Body of pancreas (tissue), 4 donors: ENCODE measurements at regions not wholly inside any gene's neighbourhood (a gene's known extent, or its start where the extent isn't known, plus 50 kb on each side); places are given as distances from the start of the nearest gene placed in this dataset.

Experiments
- ATAC-seq: fragments of 150-250 bp; one replicate; pipeline ENCODE4 v1.9.1; 2016
- DNase-seq, 4 donors: peaks; one replicate each; pipeline ENCODE4 v3.0.0-alpha.2; 2019
- H3K27ac ChIP-seq, 4 donors: fragments of 200-600 bp; sonication (generic); 1 replicate in 3 of 4; 2 replicates in 1 of 4; pipeline versions ENCODE4 v1.5.1 to v1.6.1; 2016 to 2019; ENCODE audit warnings: mild to moderate bottlenecking in 1 of 4, mixed read lengths in 1 of 4, moderate library complexity in 1 of 4
- H3K27me3 ChIP-seq, 2 donors: fragments of 200-600 bp; sonication (generic); one replicate each; pipeline ENCODE4 v1.6.0; 2016; ENCODE audit warnings: mild to moderate bottlenecking in 1 of 2
- H3K36me3 ChIP-seq, 2 donors: fragments of 200-600 bp; sonication (generic); replicated peaks in 1 of 2; 2 replicates each; pipeline ENCODE4 v1.5.1; 2016; ENCODE audit warnings: low read depth in 2 of 2; ENCODE audit not compliant: insufficient read depth in 1 of 2
- H3K4me1 ChIP-seq: fragments of 200-600 bp; sonication (generic); one replicate; pipeline ENCODE4 v1.6.0; 2016
- H3K4me3 ChIP-seq, 2 donors: fragments of 200-600 bp; sonication (generic); 1 replicate in 1 of 2; 2 replicates in 1 of 2; pipeline ENCODE4 v1.5.1; 2016 to 2019
- H3K9me3 ChIP-seq, 3 donors: fragments of 200-600 bp; sonication (generic); 1 replicate in 2 of 3; 2 replicates in 1 of 3; pipeline ENCODE4 v1.5.1; 2016
- CTCF ChIP-seq, 7 experiments: fragments of 450-650 bp in 4 of 7; fragments of 200-600 bp in 3 of 7; sonication (generic) in 3 of 7; IDR thresholded peaks; one replicate each; pipeline ENCODE4 v1.5.1; 2016 to 2019; ENCODE audit warnings: antibody characterized with exemption in 7 of 7
- POLR2A ChIP-seq, 3 donors: fragments of 450-650 bp; IDR thresholded peaks; one replicate each; pipeline ENCODE4 v1.6.1; 2016; ENCODE audit warnings: antibody characterized with exemption in 3 of 3, mild to moderate bottlenecking in 2 of 3
- WGBS, 2 donors: methylation state at CpG; one replicate each; pipeline ENCODE4 v1.1.5; 2017; 5-methylcytosine and 5-hydroxymethylcytosine counted together
- intact Hi-C: fragments of 100-400 bp; cut with DNase I; formaldehyde crosslinking; loops from one replicate; pipeline ENCODE4 v1.15.1; 2023

DNA sequence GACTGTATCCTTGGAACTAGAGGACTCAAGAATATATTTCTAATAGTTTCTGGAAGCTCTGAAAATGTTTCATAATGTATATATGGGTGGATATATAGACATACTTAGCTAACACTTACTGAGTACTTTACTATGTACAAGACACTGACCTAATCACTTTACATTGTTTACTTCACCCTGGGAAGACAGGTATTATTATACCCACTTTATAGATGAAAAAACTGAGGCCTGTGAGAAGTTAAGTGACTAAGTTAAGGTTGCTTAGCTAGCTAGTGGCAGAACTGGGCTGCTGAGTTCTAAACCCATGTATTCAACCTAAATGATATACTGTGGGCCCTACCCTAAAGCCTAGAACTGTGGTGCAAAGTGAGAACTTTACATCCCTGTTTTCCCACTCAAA lies 79.1 kb upstream of the SSTR1 start:
- TF ChIP-seq POLR2A (IDR thresholded peaks at IDR 0.05) = no peak
- no peak for TF ChIP-seq CTCF (IDR thresholded peaks at IDR 0.05)
- peaks cover 13% of the 10 kb centered on the region for H3K4me1 ChIP-seq
- no peak overlapping the region for H3K27ac ChIP-seq
- intact Hi-C loops = no loop called here
- no peaks in the 10 kb centered on the region for H3K27me3 ChIP-seq
- H3K9me3 ChIP-seq = no peaks in the 10 kb centered on the region
- H3K4me3 ChIP-seq = no peak overlapping the region
- H3K36me3 ChIP-seq = no peaks in the 10 kb centered on the region
- no peak for ATAC-seq
- no peak for DNase-seq

DNA sequence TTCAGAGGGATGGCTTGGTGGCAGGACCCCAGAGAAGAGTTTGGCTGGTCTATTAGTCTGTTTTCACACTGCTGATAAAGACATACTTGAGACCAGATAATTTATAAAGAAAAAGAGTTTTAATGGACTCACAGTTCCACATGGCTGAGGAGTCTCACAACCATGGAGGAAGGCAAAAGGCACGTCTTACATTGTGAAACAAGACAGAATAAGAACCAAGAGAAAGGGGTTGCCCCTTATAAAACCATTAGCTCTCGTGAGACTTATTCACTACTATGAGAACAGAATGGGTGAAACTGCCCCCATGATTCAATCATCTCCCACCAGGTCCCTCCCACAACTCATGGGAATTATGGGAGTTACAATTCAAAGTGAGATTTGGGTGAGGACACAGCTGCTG lies 78.5 kb upstream of the SSTR1 start:
- Histone ChIP-seq H3K4me3 (no peak overlapping the region), H3K27me3 (no peaks in the 10 kb centered on the region), H3K9me3 (no peaks in the 10 kb centered on the region), H3K27ac (no peak overlapping the region), H3K4me1 (peaks cover 13% of the 10 kb centered on the region), H3K36me3 (no peaks in the 10 kb centered on the region)
- ATAC-seq (no peak), DNase-seq (no peak)
- 69 to 70% methylated on average over 2 of the region's 2 CpGs for WGBS, 2 donors
- intact Hi-C loops = no loop called here
- TF ChIP-seq POLR2A (IDR thresholded peaks at IDR 0.05) = no peak
- no peak for TF ChIP-seq CTCF (IDR thresholded peaks at IDR 0.05)

DNA sequence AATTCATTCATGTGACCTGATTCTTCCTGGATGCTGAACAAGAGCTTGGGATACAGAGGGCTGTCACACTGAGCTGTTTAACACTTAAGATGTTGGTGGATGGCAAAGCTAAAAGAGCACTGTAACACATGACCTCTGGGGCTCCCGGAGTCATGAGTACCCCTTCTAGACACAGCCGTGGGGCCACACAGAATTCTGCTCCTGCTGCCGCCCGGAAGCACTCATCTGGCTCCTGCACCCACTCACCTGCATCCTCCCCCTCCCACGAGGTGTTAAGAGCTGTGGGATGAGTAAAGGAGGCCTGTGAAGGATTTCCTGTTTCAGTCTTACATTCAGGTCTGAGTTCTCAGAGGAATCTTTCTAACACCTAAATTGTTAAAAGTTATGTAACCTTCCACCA lies 78.0 kb upstream of the SSTR1 start:
- no peak for ATAC-seq
- no peak for TF ChIP-seq POLR2A (IDR thresholded peaks at IDR 0.05)
- TF ChIP-seq CTCF (IDR thresholded peaks at IDR 0.05) = no peak

DNA sequence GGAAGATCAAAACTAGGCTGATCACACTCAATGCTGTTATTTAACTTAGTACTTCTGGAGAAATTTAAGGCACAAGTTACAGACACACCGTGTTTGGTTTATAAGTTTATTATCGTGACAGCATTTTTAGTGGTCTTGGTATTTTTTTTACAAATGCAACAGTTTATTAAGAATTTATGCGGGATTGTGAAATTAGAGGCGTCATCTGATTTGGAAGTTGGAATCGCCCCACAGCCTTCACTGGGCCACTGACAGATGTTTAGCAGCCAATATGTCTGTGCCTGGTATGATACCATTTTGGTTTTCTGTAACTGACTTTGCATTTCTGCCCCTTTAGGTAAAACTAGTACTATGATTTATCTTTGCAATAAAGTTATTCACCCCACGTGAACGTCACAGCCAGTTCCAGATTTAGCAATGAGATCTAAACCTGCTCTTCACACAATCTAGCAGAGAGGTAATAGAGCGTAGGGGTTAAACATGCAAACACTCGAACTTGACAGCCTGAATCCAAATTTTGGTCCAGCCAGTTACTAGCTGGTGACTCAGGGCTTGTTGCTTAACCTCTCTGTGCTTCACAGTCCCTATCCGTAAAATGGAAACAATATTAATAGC lies 73.2 kb upstream of the SSTR1 start:
- H3K27ac ChIP-seq = no peak overlapping the region
- 76 to 78% methylated on average over 10 of the region's 10 CpGs for WGBS, 2 donors
- H3K27me3 ChIP-seq = no peaks in the 10 kb centered on the region
- TF ChIP-seq CTCF (IDR thresholded peaks at IDR 0.05) (no peak), POLR2A (IDR thresholded peaks at IDR 0.05) (no peak)
- ATAC-seq = no peak
- no peak overlapping the region for H3K4me3 ChIP-seq
- intact Hi-C loops = no loop called here
- no peaks in the 10 kb centered on the region for H3K36me3 ChIP-seq
- H3K4me1 ChIP-seq = no peaks in the 10 kb centered on the region
- no peak for DNase-seq
- H3K9me3 ChIP-seq = no peaks in the 10 kb centered on the region

More for the DNA sequence above, 78.0 kb upstream of the SSTR1 start:
- Histone ChIP-seq H3K4me3 (no peak overlapping the region), H3K4me1 (peaks cover 12% of the 10 kb centered on the region), H3K9me3 (no peaks in the 10 kb centered on the region), H3K27ac (no peak overlapping the region), H3K36me3 (no peaks in the 10 kb centered on the region), H3K27me3 (no peaks in the 10 kb centered on the region)
- 73 to 83% methylated on average over 5 of the region's 5 CpGs for WGBS, 2 donors
- no peak for DNase-seq
- intact Hi-C loops = no loop called here

DNA sequence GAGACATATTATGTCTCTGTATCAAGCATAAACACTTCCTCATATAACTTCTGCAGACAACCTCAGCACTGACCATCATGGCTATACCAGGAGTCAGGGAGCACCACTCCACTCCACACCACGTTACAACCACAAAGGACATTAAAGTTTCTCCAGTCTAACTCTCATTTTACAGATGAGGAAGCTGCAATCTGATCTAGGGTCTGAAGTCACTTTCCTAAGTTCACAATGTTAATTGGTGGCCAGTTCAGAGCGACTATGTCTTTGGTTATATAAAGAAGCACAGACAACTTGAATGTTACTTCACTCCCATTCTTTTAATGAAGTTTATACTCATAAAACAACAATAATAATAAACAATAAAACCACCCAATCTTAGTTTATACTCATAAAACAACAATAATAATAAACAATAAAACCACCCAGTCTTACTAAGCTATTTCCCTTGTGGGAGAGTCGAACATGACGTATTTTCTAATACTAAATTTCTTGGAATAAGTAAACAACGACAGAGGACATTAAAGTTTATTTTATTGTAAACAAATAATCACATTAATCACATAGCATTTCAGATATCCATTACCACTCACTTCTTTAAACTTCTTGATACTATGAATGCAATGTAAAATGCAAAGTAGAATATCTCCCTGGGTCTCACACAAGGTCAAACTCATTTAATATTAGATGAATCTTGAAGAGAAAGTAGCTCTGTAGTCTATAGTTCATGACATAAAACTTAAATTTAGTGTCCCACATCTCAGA lies 72.4 kb upstream of the SSTR1 start:
- no peak overlapping the region for H3K27ac ChIP-seq
- no peaks in the 10 kb centered on the region for H3K36me3 ChIP-seq
- no peaks in the 10 kb centered on the region for H3K27me3 ChIP-seq
- no peak for DNase-seq
- 61 to 73% methylated on average over 5 of the region's 5 CpGs for WGBS, 2 donors
- ATAC-seq = no peak
- TF ChIP-seq CTCF (IDR thresholded peaks at IDR 0.05) = no peak
- TF ChIP-seq POLR2A (IDR thresholded peaks at IDR 0.05) = no peak
- no peaks in the 10 kb centered on the region for H3K9me3 ChIP-seq
- intact Hi-C loops = no loop called here
- H3K4me3 ChIP-seq = no peak overlapping the region
- no peaks in the 10 kb centered on the region for H3K4me1 ChIP-seq
